ENCODE measurements at regions not wholly inside any gene's neighbourhood (a gene's known extent, or its start where the extent isn't known, plus 50 kb on each side); places are given as distances from the start of the nearest gene placed in this dataset.

- Histone ChIP-seq H3K9me3 (no peaks in the 10 kb centered on the region), H3K27ac (no peak overlapping the region), H3K4me1 (ENCODE audit: control insufficient read depth in 1 of 2, low read depth in 2 of 2) (peaks cover 0 to 2% of the 10 kb centered on the region in 2 donors), H3K4me3 (no peak overlapping the region), H3K36me3 (no peaks in the 10 kb centered on the region), H3K27me3 (replicated peaks; ENCODE audit: insufficient read depth) (no peaks in the 10 kb centered on the region)
- no peak for TF ChIP-seq CTCF (IDR thresholded peaks at IDR 0.05)
- no peak for DNase-seq (ENCODE audit: low spot score)
- ATAC-seq (ENCODE audit: insufficient number of reproducible peaks, low FRiP score, low read depth): no peak
These were observed 152.1 kb downstream of the FAT3 start for GRCh38 chr11:92376680-92377079.

- H3K9me3 ChIP-seq: no peaks in the 10 kb centered on the region
- DNase-seq (ENCODE audit: low spot score): no peak
- H3K27me3 ChIP-seq (replicated peaks; ENCODE audit: insufficient read depth): no peaks in the 10 kb centered on the region
- H3K36me3 ChIP-seq: no peaks in the 10 kb centered on the region
- no peak for TF ChIP-seq CTCF (IDR thresholded peaks at IDR 0.05)
- H3K4me3 ChIP-seq: no peak overlapping the region
- ATAC-seq (ENCODE audit: insufficient number of reproducible peaks, low FRiP score, low read depth): no peak
- peaks cover 12 to 21% of the 10 kb centered on the region in 2 donors for H3K4me1 ChIP-seq (ENCODE audit: control insufficient read depth in 1 of 2, low read depth in 2 of 2)
- no peak overlapping the region for H3K27ac ChIP-seq
These were observed 156.3 kb downstream of the FAT3 start for GRCh38 chr11:92380882-92381281.

- Histone ChIP-seq H3K27ac (no peak overlapping the region), H3K9me3 (no peaks in the 10 kb centered on the region), H3K36me3 (no peaks in the 10 kb centered on the region), H3K4me3 (no peak overlapping the region), H3K27me3 (replicated peaks; ENCODE audit: insufficient read depth) (no peaks in the 10 kb centered on the region), H3K4me1 (ENCODE audit: control insufficient read depth in 1 of 2, low read depth in 2 of 2) (peaks cover 12 to 21% of the 10 kb centered on the region in 2 donors)
- ATAC-seq (ENCODE audit: insufficient number of reproducible peaks, low FRiP score, low read depth): no peak
- DNase-seq (ENCODE audit: low spot score): no peak
- TF ChIP-seq CTCF (IDR thresholded peaks at IDR 0.05): no peak
These were observed 157.7 kb downstream of the FAT3 start for GRCh38 chr11:92382311-92382710.

GRCh38 chr11:92383430-92383829 is 158.8 kb downstream of the FAT3 start:
- Histone ChIP-seq H3K27ac (no peak overlapping the region), H3K9me3 (no peaks in the 10 kb centered on the region), H3K4me3 (no peak overlapping the region), H3K4me1 (ENCODE audit: control insufficient read depth in 1 of 2, low read depth in 2 of 2) (peaks cover 12 to 21% of the 10 kb centered on the region in 2 donors), H3K36me3 (no peaks in the 10 kb centered on the region), H3K27me3 (replicated peaks; ENCODE audit: insufficient read depth) (no peaks in the 10 kb centered on the region)
- no peak for DNase-seq (ENCODE audit: low spot score)
- TF ChIP-seq CTCF (IDR thresholded peaks at IDR 0.05): no peak
- no peak for ATAC-seq (ENCODE audit: insufficient number of reproducible peaks, low FRiP score, low read depth)

GRCh38 chr11:92384358-92384757 is 159.7 kb downstream of the FAT3 start:
- no peak for TF ChIP-seq CTCF (IDR thresholded peaks at IDR 0.05)
- no peak for DNase-seq (ENCODE audit: low spot score)
- Histone ChIP-seq H3K36me3 (no peaks in the 10 kb centered on the region), H3K27me3 (replicated peaks; ENCODE audit: insufficient read depth) (no peaks in the 10 kb centered on the region), H3K27ac (no peak overlapping the region), H3K9me3 (no peaks in the 10 kb centered on the region), H3K4me1 (ENCODE audit: control insufficient read depth in 1 of 2, low read depth in 2 of 2) (peaks cover 12 to 21% of the 10 kb centered on the region in 2 donors), H3K4me3 (no peak overlapping the region)
- no peak for ATAC-seq (ENCODE audit: insufficient number of reproducible peaks, low FRiP score, low read depth)

All from thoracic aorta (tissue), 2 donors.